HCT116 (cell line): ENCODE measurements at regions not wholly inside any gene's neighbourhood (a gene's known extent, or its start where the extent isn't known, plus 50 kb on each side); places are given as distances from the start of the nearest gene placed in this dataset.

Experiments used
- ATAC-seq: fragments of 200-7000 bp; cut with Tn5 transposase; 2 replicates; pipeline ENCODE4 v1.9.1; 2020; ENCODE audit warnings: mild to moderate bottlenecking, moderate library complexity
- BruUV-seq: library from RNA; stranded (reverse); fragments of 400-500 nt; replicated peaks from 2 replicates; lab custom pipeline; 2021; lab: Mats Ljungman, UMichigan
- CTCF ChIA-PET: fragments of 300-600 bp; sonication (Branson Sonifier 250); formaldehyde crosslinking; loops from one replicate; lab custom pipeline; 2021; ENCODE audit warnings: antibody characterized with exemption; lab: Charles Lee
- POLR2A ChIA-PET: fragments of 300-600, 350-600 bp; sonication (Branson Sonifier 250); formaldehyde crosslinking; loops from one replicate; lab custom pipeline; 2021; ENCODE audit warnings: antibody characterized with exemption; lab: Charles Lee
- RAD21 ChIA-PET, 2 experiments: fragments of 300-600 bp; sonication (Branson Sonifier 250); formaldehyde crosslinking; loops; one replicate each; lab custom pipeline; 2023; ENCODE audit warnings: low total read pairs in 2 of 2; ENCODE audit not compliant: uncharacterized antibody in 2 of 2, unreplicated experiment in 2 of 2, low non-redundant PET in 1 of 2; lab: Charles Lee
- DNase-seq: peaks from one replicate; pipeline ENCODE4 v3.0.0-alpha.2; 2010; ENCODE audit warnings: low read depth, low spot score
- H2AFZ ChIP-seq: fragments of 200-600 bp; shearing (Covaris generic), sonication (generic); 2 replicates; pipeline ENCODE4 v1.6.1; 2017; ENCODE audit warnings: low read depth, mixed run types, mixed read lengths, antibody characterized with exemption, low read length; ENCODE audit not compliant: poor library complexity, severe bottlenecking
- H3K27ac ChIP-seq: 2 replicates; pipeline ENCODE4 v1.5.1; 2012; ENCODE audit warnings: low read depth, low read length
- H3K27me3 ChIP-seq: fragments of 200-600 bp; sonication (generic); 2 replicates; pipeline ENCODE4 v1.6.1; 2016; ENCODE audit warnings: mixed run types, low read length, mixed read lengths; ENCODE audit not compliant: insufficient read depth
- H3K36me3 ChIP-seq, 2 experiments: fragments of 200-500 bp in 1 of 2; fragments of 200-600 bp in 1 of 2; sonication (Bioruptor generic) in 1 of 2; sonication (generic) in 1 of 2; 2 replicates each; pipeline versions ENCODE4 v1.5.1 to v1.6.1; 2014 to 2016; ENCODE audit warnings: low read length in 2 of 2, inconsistent platforms in 1 of 2, mixed read lengths in 1 of 2, mixed run types in 1 of 2; ENCODE audit not compliant: insufficient read depth in 2 of 2, control insufficient read depth in 1 of 2
- H3K4me1 ChIP-seq, 2 experiments: fragments of 200-600 bp in 1 of 2; sonication (generic) in 1 of 2; 2 replicates each; pipeline versions ENCODE4 v1.5.1 to v1.6.1; 2012 to 2017; ENCODE audit warnings: low read length in 2 of 2, inconsistent platforms in 1 of 2, mild to moderate bottlenecking in 1 of 2, mixed read lengths in 1 of 2, mixed run types in 1 of 2, moderate library complexity in 1 of 2; ENCODE audit not compliant: insufficient read depth in 2 of 2, control insufficient read depth in 1 of 2
- H3K4me2 ChIP-seq: fragments of 200-600 bp; sonication (generic); 2 replicates; pipeline ENCODE4 v1.6.1; 2017; ENCODE audit warnings: mixed run types, low read length, mixed read lengths
- H3K4me3 ChIP-seq, 2 experiments: fragments of 200-600 bp in 1 of 2; sonication (generic) in 1 of 2; replicated peaks in 1 of 2; 2 replicates each; pipeline ENCODE4 v1.5.1; 2011 to 2016; ENCODE audit warnings: low read length in 2 of 2, control low read depth in 1 of 2, low read depth in 1 of 2, mild to moderate bottlenecking in 1 of 2, mixed read lengths in 1 of 2, mixed run types in 1 of 2
- H3K79me2 ChIP-seq: fragments of 200-600 bp; sonication (generic); 2 replicates; pipeline ENCODE4 v1.6.1; 2017; ENCODE audit warnings: mild to moderate bottlenecking, mixed run types, low read length, moderate library complexity, mixed read lengths; ENCODE audit not compliant: insufficient read depth
- H3K9ac ChIP-seq: fragments of 200-600 bp; sonication (generic); 2 replicates; pipeline ENCODE4 v1.6.1; 2016; ENCODE audit warnings: low read length, mixed read lengths
- H3K9me2 ChIP-seq: fragments of 200-600 bp; sonication (generic), shearing (Covaris generic); 2 replicates; pipeline ENCODE4 v1.6.1; 2017; ENCODE audit warnings: mixed run types, mild to moderate bottlenecking, moderate library complexity; ENCODE audit not compliant: insufficient read depth
- H3K9me3 ChIP-seq, 2 experiments: fragments of 200-500 bp in 1 of 2; fragments of 200-600 bp in 1 of 2; sonication (Bioruptor generic) in 1 of 2; sonication (generic) in 1 of 2; 2 replicates each; pipeline ENCODE4 v1.6.1; 2014 to 2017; ENCODE audit warnings: low read length in 2 of 2, mixed read lengths in 2 of 2, inconsistent platforms in 1 of 2, low read depth in 1 of 2, mild to moderate bottlenecking in 1 of 2, mixed run types in 1 of 2, moderate library complexity in 1 of 2; ENCODE audit not compliant: control insufficient read depth in 1 of 2, insufficient read depth in 1 of 2
- H4K20me1 ChIP-seq: fragments of 200-600 bp; sonication (generic), shearing (Covaris generic); 2 replicates; pipeline ENCODE4 v1.6.1; 2017; ENCODE audit warnings: mixed run types, mild to moderate bottlenecking, moderate library complexity; ENCODE audit not compliant: insufficient read depth
- CEBPB ChIP-seq: IDR thresholded peaks from 2 replicates; pipeline ENCODE4 v1.6.1; 2012; ENCODE audit warnings: low read depth
- CTCF ChIP-seq, 3 experiments: fragments of 200-600 bp in 1 of 3; sonication (generic) in 1 of 3; IDR thresholded peaks in 2 of 3; conservative IDR thresholded peaks in 1 of 3; 2 replicates each; pipeline ENCODE4 v1.5.1; 2012 to 2017; ENCODE audit warnings: low read depth in 2 of 3, low read length in 2 of 3, antibody characterized with exemption in 1 of 3, borderline replicate concordance in 1 of 3, control low read depth in 1 of 3, mild to moderate bottlenecking in 1 of 3, mixed read lengths in 1 of 3, mixed run types in 1 of 3, moderate library complexity in 1 of 3; ENCODE audit not compliant: insufficient read depth in 1 of 3
- EGR1 ChIP-seq: IDR thresholded peaks from 2 replicates; pipeline ENCODE4 v1.6.1; 2012; ENCODE audit warnings: low read depth
- ELF1 ChIP-seq: IDR thresholded peaks from 2 replicates; pipeline ENCODE4 v1.6.1; 2012; ENCODE audit warnings: low read depth, borderline replicate concordance
- EZH2phosphoT487 ChIP-seq: fragments of 200-600 bp; IDR thresholded peaks from 2 replicates; pipeline ENCODE4 v1.6.1; 2018; ENCODE audit warnings: antibody characterized with exemption, borderline replicate concordance
- JUND ChIP-seq: IDR thresholded peaks from 2 replicates; pipeline ENCODE4 v1.6.1; 2012
- POLR2A ChIP-seq: IDR thresholded peaks from 2 replicates; pipeline ENCODE4 v1.7.0; 2011; ENCODE audit warnings: borderline replicate concordance; ENCODE audit not compliant: insufficient read depth, insufficient read length; ENCODE audit errors: extremely low read depth
- POLR2AphosphoS5 ChIP-seq: IDR thresholded peaks from 2 replicates; pipeline ENCODE4 v1.6.1; 2011; ENCODE audit warnings: mild to moderate bottlenecking, low read depth, low read length, moderate library complexity
- REST ChIP-seq: IDR thresholded peaks from 2 replicates; pipeline ENCODE4 v1.6.1; 2012; ENCODE audit warnings: low read depth
- SIN3A ChIP-seq: IDR thresholded peaks from 2 replicates; pipeline ENCODE4 v1.6.1; 2012; ENCODE audit warnings: low read depth
- SP1 ChIP-seq: IDR thresholded peaks from 2 replicates; pipeline ENCODE4 v1.6.1; 2012; ENCODE audit warnings: low read depth
- SRF ChIP-seq: IDR thresholded peaks from 2 replicates; pipeline ENCODE4 v1.6.1; 2012; ENCODE audit warnings: low read depth
- TCF7L2 ChIP-seq: IDR thresholded peaks from 2 replicates; pipeline ENCODE4 v1.7.0; 2011; ENCODE audit warnings: borderline replicate concordance, inconsistent platforms; ENCODE audit not compliant: insufficient read depth, insufficient read length; ENCODE audit errors: extremely low read depth
- ZBTB33 ChIP-seq: IDR thresholded peaks from 2 replicates; pipeline ENCODE4 v1.6.1; 2011; ENCODE audit warnings: mild to moderate bottlenecking, low read length, moderate library complexity; ENCODE audit not compliant: insufficient replicate concordance; ENCODE audit errors: extremely low read depth
- ZFX ChIP-seq: fragments of 450-650 bp; IDR thresholded peaks from 2 replicates; pipeline ENCODE4 v1.6.1; 2017
- ZNF274 ChIP-seq: fragments of 200-500 bp; sonication (Bioruptor generic); IDR thresholded peaks from 2 replicates; pipeline ENCODE4 v1.6.1; 2014; ENCODE audit warnings: mild to moderate bottlenecking, low read depth, low read length, inconsistent platforms
- intact Hi-C: fragments of 100-400 bp; cut with micrococcal nuclease; formaldehyde crosslinking; loops from 2 replicates; pipeline ENCODE4 v1.10.0; 2022
- TF ChIP-seq, protein P1 (sequence below): IDR thresholded peaks from 2 replicates; pipeline ENCODE4 v1.6.1; 2012

DNA sequence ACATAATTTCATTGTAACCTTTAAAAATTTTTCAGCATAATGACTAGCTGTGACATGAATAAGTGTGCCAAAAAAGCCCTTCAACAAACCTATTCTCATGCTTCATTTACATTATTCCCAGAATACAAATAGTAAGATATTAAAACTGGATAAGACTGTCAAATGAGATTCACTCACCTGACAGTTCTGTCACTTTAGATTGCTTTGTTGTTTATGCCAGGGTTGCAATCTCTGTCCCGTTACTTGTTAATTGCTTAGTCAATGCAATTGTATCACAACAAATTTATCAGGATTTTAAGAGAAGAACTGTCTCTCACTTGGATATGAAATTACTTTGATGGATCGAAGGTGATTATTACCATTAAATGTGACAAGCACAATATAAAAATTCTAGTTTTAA, 616.0 kb upstream of the IGFBP7 start:
- ATAC-seq: no peak
- no peak for TF ChIP-seq ELF1
- TF ChIP-seq EGR1: no peak
- TF ChIP-seq, protein P1, sequence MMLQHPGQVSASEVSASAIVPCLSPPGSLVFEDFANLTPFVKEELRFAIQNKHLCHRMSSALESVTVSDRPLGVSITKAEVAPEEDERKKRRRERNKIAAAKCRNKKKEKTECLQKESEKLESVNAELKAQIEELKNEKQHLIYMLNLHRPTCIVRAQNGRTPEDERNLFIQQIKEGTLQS: no peak
- no peak for TF ChIP-seq SP1
- no peak for TF ChIP-seq CEBPB
- no peak for TF ChIP-seq POLR2AphosphoS5
- TF ChIP-seq TCF7L2: no peak
- no peak for TF ChIP-seq ZNF274
- TF ChIP-seq REST: no peak
- TF ChIP-seq SRF: no peak
- no peak for TF ChIP-seq POLR2A
- no peak for TF ChIP-seq SIN3A
- no peak for TF ChIP-seq JUND
- no peak for TF ChIP-seq ZBTB33
- no peak for TF ChIP-seq ZFX
- TF ChIP-seq CTCF (IDR thresholded peaks at IDR 0.05 in 2 of 3, conservative IDR thresholded peaks at IDR 0.05 in 1 of 3; ENCODE audit: borderline replicate concordance in 1 of 3, insufficient read depth in 1 of 3, low read depth in 2 of 3, low read length in 2 of 3): no peak
- no peak for TF ChIP-seq EZH2phosphoT487
- Histone ChIP-seq H2AFZ (no peak overlapping the region), H3K4me3 (no peak overlapping the region), H3K4me1 (no peaks in the 10 kb centered on the region), H3K9me2 (no peaks in the 10 kb centered on the region), H3K27ac (no peak overlapping the region), H3K36me3 (no peaks in the 10 kb centered on the region), H3K4me2 (no peak overlapping the region), H3K79me2 (no peaks in the 10 kb centered on the region), H3K9ac (no peak overlapping the region), H4K20me1 (no peaks in the 10 kb centered on the region), H3K9me3 (peaks cover 3 to 10% of the 10 kb centered on the region in 2 experiments; a peak in 2 of 4 replicates), H3K27me3 (no peaks in the 10 kb centered on the region)
- ChIA-PET RAD21 (no interaction called here), POLR2A (no interaction called here), CTCF (no interaction called here)
- DNase-seq: no peak
- no TSS peak for BruUV-seq
- intact Hi-C loops: no loop called here
